H1 (cell line): ENCODE measurements at regions not wholly inside any gene's neighbourhood (a gene's known extent, or its start where the extent isn't known, plus 50 kb on each side); places are given as distances from the start of the nearest gene placed in this dataset.

Experiments
- CTCF ChIA-PET: fragments of 300-600 bp; sonication (Branson Sonifier 250); formaldehyde crosslinking; loops from one replicate; lab custom pipeline; 2021; ENCODE audit not compliant: partially characterized antibody; lab: Charles Lee
- POLR2A ChIA-PET: fragments of 300-600 bp; sonication (Branson Sonifier 250); formaldehyde crosslinking; loops from one replicate; lab custom pipeline; 2021; ENCODE audit warnings: inconsistent platforms; ENCODE audit not compliant: partially characterized antibody; lab: Charles Lee
- DNase-seq, 2 experiments: peaks; one replicate each; pipeline versions ENCODE4 v3.0.0 to v3.0.0-alpha.2; 2010 to 2022; ENCODE audit warnings: low spot score in 2 of 2, low read depth in 1 of 2, mixed read lengths in 1 of 2
- FAIRE-seq: peaks from 2 replicates; lab custom pipeline; 2011; peaks lifted over from hg19 to GRCh38; lab: Jason Lieb, UNC
- H2AFZ ChIP-seq: 2 replicates; pipeline ENCODE4 v1.8.1; 2012; ENCODE audit warnings: low read length, inconsistent platforms
- H2AK5ac ChIP-seq: 2 replicates; pipeline ENCODE4 v1.6.1; 2013; ENCODE audit warnings: low read depth, low read length
- H2BK120ac ChIP-seq: replicated peaks from 2 replicates; pipeline ENCODE3; 2013; ENCODE audit warnings: low read depth, low read length, inconsistent platforms
- H2BK12ac ChIP-seq: 2 replicates; pipeline ENCODE4 v1.6.1; 2013; ENCODE audit warnings: low read depth, low read length
- H2BK15ac ChIP-seq: 2 replicates; pipeline ENCODE4 v1.6.1; 2013; ENCODE audit warnings: low read length
- H2BK20ac ChIP-seq: 2 replicates; pipeline ENCODE4 v1.6.1; 2013; ENCODE audit warnings: low read length
- H2BK5ac ChIP-seq: 2 replicates; pipeline ENCODE4 v1.6.1; 2013; ENCODE audit warnings: low read depth, low read length
- H3K14ac ChIP-seq: 2 replicates; pipeline ENCODE4 v1.6.1; 2013; ENCODE audit warnings: inconsistent platforms; ENCODE audit not compliant: insufficient read length
- H3K18ac ChIP-seq: 2 replicates; pipeline ENCODE4 v1.6.1; 2013; ENCODE audit warnings: low read length; ENCODE audit errors: extremely low read depth
- H3K23ac ChIP-seq: 2 replicates; pipeline ENCODE4 v1.6.1; 2013; ENCODE audit warnings: inconsistent platforms; ENCODE audit not compliant: insufficient read length
- H3K23me2 ChIP-seq: 2 replicates; pipeline ENCODE4 v1.6.1; 2013; ENCODE audit warnings: low read depth, low read length
- H3K27ac ChIP-seq: 2 replicates; pipeline ENCODE4 v1.6.1; 2011; ENCODE audit warnings: low read depth, low read length, inconsistent platforms
- H3K27me3 ChIP-seq, 4 experiments: replicated peaks in 1 of 4; 1 replicate in 1 of 4; 2 replicates in 3 of 4; pipeline versions ENCODE4 v1.6.1 to v1.8.1; 2011 to 2013; ENCODE audit warnings: low read length in 3 of 4, mild to moderate bottlenecking in 3 of 4, inconsistent platforms in 2 of 4, mixed read lengths in 2 of 4, moderate library complexity in 1 of 4; ENCODE audit not compliant: control insufficient read depth in 3 of 4, insufficient read depth in 3 of 4; ENCODE audit errors: extremely low read depth in 1 of 4
- H3K36me3 ChIP-seq, 4 experiments: 2 replicates each; pipeline versions ENCODE4 v1.6.1 to v1.8.1; 2011 to 2013; ENCODE audit warnings: mild to moderate bottlenecking in 4 of 4, low read length in 3 of 4, moderate library complexity in 2 of 4, control low read depth in 1 of 4, inconsistent platforms in 1 of 4; ENCODE audit not compliant: insufficient read depth in 4 of 4, control insufficient read depth in 2 of 4
- H3K4ac ChIP-seq: replicated peaks from 2 replicates; pipeline ENCODE3; 2013; ENCODE audit warnings: low read length, low read depth, mixed read lengths, inconsistent platforms; ENCODE audit not compliant: insufficient read length
- H3K4me1 ChIP-seq, 4 experiments: replicated peaks in 1 of 4; 1 replicate in 1 of 4; 2 replicates in 3 of 4; pipeline versions ENCODE4 v1.6.1 to v1.8.1; 2011 to 2013; ENCODE audit warnings: low read length in 3 of 4, inconsistent platforms in 2 of 4, mixed read lengths in 1 of 4; ENCODE audit not compliant: insufficient read depth in 4 of 4, control insufficient read depth in 3 of 4
- H3K4me2 ChIP-seq, 2 experiments: 2 replicates each; pipeline versions ENCODE4 v1.6.1 to v1.8.1; 2011 to 2013; ENCODE audit warnings: low read depth in 2 of 2, low read length in 2 of 2, control low read depth in 1 of 2, inconsistent platforms in 1 of 2, mild to moderate bottlenecking in 1 of 2; ENCODE audit not compliant: insufficient read depth in 1 of 2
- H3K4me3 ChIP-seq, 4 experiments: fragments of 200-600, 300-600 bp in 1 of 4; sonication (generic), shearing (Covaris generic), sonication (Bioruptor Twin) in 1 of 4; 2 replicates each; pipeline versions ENCODE4 v1.5.1 to v1.8.1; 2011 to 2016; ENCODE audit warnings: low read length in 4 of 4, low read depth in 3 of 4, control low read depth in 2 of 4, inconsistent platforms in 2 of 4, mild to moderate bottlenecking in 2 of 4, mixed read lengths in 1 of 4, moderate library complexity in 1 of 4; ENCODE audit not compliant: insufficient read depth in 2 of 4; ENCODE audit errors: extremely low read depth in 1 of 4
- H3K56ac ChIP-seq: replicated peaks from 2 replicates; pipeline ENCODE3; 2013; ENCODE audit warnings: low read depth, mild to moderate bottlenecking, mixed read lengths, low read length, inconsistent platforms; ENCODE audit not compliant: insufficient read length
- H3K79me1 ChIP-seq: 2 replicates; pipeline ENCODE4 v1.6.1; 2013; ENCODE audit warnings: low read depth, low read length, control low read depth
- H3K79me2 ChIP-seq, 2 experiments: 2 replicates each; pipeline versions ENCODE4 v1.6.1 to v1.8.1; 2012 to 2013; ENCODE audit warnings: low read length in 2 of 2, mild to moderate bottlenecking in 2 of 2, inconsistent platforms in 1 of 2; ENCODE audit not compliant: insufficient read depth in 2 of 2, control insufficient read depth in 1 of 2
- H3K9ac ChIP-seq, 4 experiments: replicated peaks in 1 of 4; 1 replicate in 1 of 4; 2 replicates in 3 of 4; pipeline versions ENCODE4 v1.6.1 to v1.8.1; 2011 to 2013; ENCODE audit warnings: low read depth in 3 of 4, low read length in 3 of 4, control low read depth in 2 of 4, mild to moderate bottlenecking in 2 of 4, moderate library complexity in 2 of 4, inconsistent platforms in 1 of 4; ENCODE audit errors: extremely low read depth in 1 of 4
- H3K9me3 ChIP-seq, 2 experiments: 2 replicates each; pipeline versions ENCODE4 v1.6.1 to v1.8.1; 2012 to 2013; ENCODE audit warnings: mild to moderate bottlenecking in 2 of 2, moderate library complexity in 2 of 2, control low read depth in 1 of 2, inconsistent platforms in 1 of 2, low read depth in 1 of 2, low read length in 1 of 2, mixed read lengths in 1 of 2; ENCODE audit not compliant: insufficient read depth in 2 of 2
- H4K20me1 ChIP-seq, 2 experiments: replicated peaks in 1 of 2; 2 replicates each; pipeline versions ENCODE3 to v1.8.1; 2011 to 2013; ENCODE audit warnings: inconsistent platforms in 2 of 2, low read length in 2 of 2, mild to moderate bottlenecking in 1 of 2; ENCODE audit not compliant: insufficient read depth in 2 of 2, control insufficient read depth in 1 of 2
- H4K5ac ChIP-seq: 2 replicates; pipeline ENCODE4 v1.6.1; 2013; ENCODE audit warnings: low read length, low read depth, mixed read lengths, inconsistent platforms; ENCODE audit not compliant: insufficient read length
- H4K8ac ChIP-seq: 2 replicates; pipeline ENCODE4 v1.8.0; 2013; ENCODE audit warnings: mild to moderate bottlenecking, moderate library complexity, low read length, inconsistent platforms; ENCODE audit not compliant: insufficient read depth; ENCODE audit errors: extremely low read depth
- H4K91ac ChIP-seq: replicated peaks from 2 replicates; pipeline ENCODE3; 2013; ENCODE audit warnings: low read length, mixed read lengths, inconsistent platforms; ENCODE audit not compliant: insufficient read length
- ATF2 ChIP-seq: IDR thresholded peaks from 2 replicates; pipeline ENCODE4 v1.6.1; 2012; ENCODE audit warnings: low read length, inconsistent platforms
- BCL11A ChIP-seq, 2 experiments: IDR thresholded peaks; one replicate each; pipeline ENCODE4 v1.6.1; 2011; ENCODE audit warnings: low read depth in 2 of 2, low read length in 2 of 2, mild to moderate bottlenecking in 2 of 2
- CHD1 ChIP-seq: IDR thresholded peaks from 2 replicates; pipeline ENCODE4 v1.6.1; 2012; ENCODE audit warnings: low read depth, low read length, improper control_type of control experiment
- EP300 ChIP-seq, 2 experiments: IDR thresholded peaks; 1 replicate in 1 of 2; 2 replicates in 1 of 2; pipeline ENCODE4 v1.6.1; 2011 to 2012; ENCODE audit warnings: low read depth in 2 of 2, low read length in 2 of 2, mild to moderate bottlenecking in 2 of 2, borderline replicate concordance in 1 of 2, inconsistent platforms in 1 of 2, moderate library complexity in 1 of 2
- EZH2 ChIP-seq: fragments of 200-600 bp; sonication (generic); IDR thresholded peaks from 2 replicates; pipeline ENCODE4 v1.7.1; 2012; ENCODE audit warnings: low read depth, mild to moderate bottlenecking, moderate library complexity, low read length, inconsistent platforms; ENCODE audit not compliant: severe bottlenecking
- GABPA ChIP-seq: IDR thresholded peaks from 2 replicates; pipeline ENCODE4 v1.6.1; 2011; ENCODE audit warnings: mild to moderate bottlenecking, low read length, moderate library complexity, borderline replicate concordance; ENCODE audit not compliant: insufficient read depth
- KDM1A ChIP-seq: fragments of 200-600, 300-600 bp; sonication (generic); IDR thresholded peaks from 2 replicates; pipeline ENCODE4 v1.7.1; 2016; ENCODE audit warnings: mild to moderate bottlenecking, low read length, borderline replicate concordance
- NANOG ChIP-seq: IDR thresholded peaks from 2 replicates; pipeline ENCODE4 v1.6.1; 2011; ENCODE audit warnings: low read length, low read depth, mild to moderate bottlenecking, inconsistent platforms; ENCODE audit not compliant: insufficient read depth, poor library complexity, severe bottlenecking
- RFX5 ChIP-seq: IDR thresholded peaks from 2 replicates; pipeline ENCODE4 v1.6.1; 2011; ENCODE audit warnings: low read depth, low read length, improper control_type of control experiment, borderline replicate concordance
- SIN3A ChIP-seq, 2 experiments: IDR thresholded peaks in 1 of 2; conservative IDR thresholded peaks in 1 of 2; 2 replicates each; pipeline ENCODE4 v1.6.1; 2011 to 2012; ENCODE audit warnings: low read length in 2 of 2, improper control_type of control experiment in 1 of 2, low read depth in 1 of 2, mild to moderate bottlenecking in 1 of 2
- SIRT6 ChIP-seq: IDR thresholded peaks from one replicate; pipeline ENCODE4 v1.7.1; 2012; ENCODE audit warnings: low read length, inconsistent platforms
- WGBS, 2 experiments: shearing (Covaris generic) in 1 of 2; methylation state at CpG; one replicate each; pipeline versions ENCODE4 v1.1.6 to v1.1.7; 2013 to 2015; ENCODE audit warnings: low lambda C conversion rate in 2 of 2, mixed read lengths in 2 of 2, inconsistent platforms in 1 of 2, low coverage in 1 of 2, missing lambda C conversion rate in 1 of 2; ENCODE audit not compliant: insufficient replicate concordance in 2 of 2, insufficient coverage in 1 of 2, insufficient read length in 1 of 2; ENCODE audit errors: extremely low coverage in 1 of 2, missing lambda C conversion rate in 1 of 2; 5-methylcytosine and 5-hydroxymethylcytosine counted together
- TF ChIP-seq, protein P1 (sequence below): IDR thresholded peaks from 2 replicates; pipeline ENCODE4 v1.6.1; 2011; ENCODE audit warnings: low read depth, mild to moderate bottlenecking, low read length; ENCODE audit not compliant: insufficient read depth

DNA sequence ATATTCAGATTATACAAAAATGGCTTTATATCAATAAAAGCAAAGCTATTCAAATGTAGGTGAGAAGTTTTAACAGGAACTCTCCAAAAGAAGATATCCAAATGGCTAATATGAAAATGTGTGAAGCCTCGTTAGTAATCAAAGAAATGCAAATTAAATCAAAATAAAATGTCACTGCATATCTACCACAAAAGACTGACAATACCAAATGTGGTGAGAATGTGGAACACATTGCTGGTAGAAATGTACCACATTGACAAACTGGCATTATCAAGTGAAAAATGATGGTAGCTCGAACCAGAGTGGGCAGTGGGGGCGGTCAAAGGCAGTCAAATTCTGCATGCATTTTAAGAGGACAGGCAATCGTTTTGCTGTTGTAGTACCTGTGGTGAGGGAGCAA, 1012.7 kb downstream of the TDRD15 start:
- no peaks in the 10 kb centered on the region for H3K36me3 ChIP-seq
- H2AFZ ChIP-seq, result no peak overlapping the region
- DNase-seq (no peak), FAIRE-seq (no peak)
- H3K9ac ChIP-seq, result no peak overlapping the region
- H3K23me2 ChIP-seq, result no peaks in the 10 kb centered on the region
- no peak overlapping the region for H2AK5ac ChIP-seq
- no peak overlapping the region for H2BK20ac ChIP-seq
- ChIA-PET POLR2A (no interaction called here), CTCF (interaction anchor here (0.8 kb wide), 1 partner anchor 16 kb away, joined by 5 read pairs; no protein-coding TSS in a partner anchor)
- no peaks in the 10 kb centered on the region for H4K20me1 ChIP-seq
- H3K9me3 ChIP-seq, result no peaks in the 10 kb centered on the region
- no peak overlapping the region for H3K18ac ChIP-seq
- H3K4ac ChIP-seq, result no peak overlapping the region
- no peak overlapping the region for H2BK5ac ChIP-seq
- H2BK120ac ChIP-seq, result no peak overlapping the region
- H4K8ac ChIP-seq, result no peak overlapping the region
- no peak overlapping the region for H2BK12ac ChIP-seq
- H3K4me3 ChIP-seq, result no peak overlapping the region
- no peak overlapping the region for H4K5ac ChIP-seq
- no peaks in the 10 kb centered on the region for H3K79me1 ChIP-seq
- no peaks in the 10 kb centered on the region for H3K4me1 ChIP-seq
- H4K91ac ChIP-seq, result no peak overlapping the region
- no peak overlapping the region for H3K27ac ChIP-seq
- H3K14ac ChIP-seq, result no peak overlapping the region
- H3K79me2 ChIP-seq, result no peaks in the 10 kb centered on the region
- no peak overlapping the region for H3K4me2 ChIP-seq
- WGBS, 2 experiments, result 95% methylated on average over 4 of the region's 4 CpGs; no CpG with 5 or more reads in 1 of the 2 experiments
- H3K56ac ChIP-seq, result no peak overlapping the region
- H2BK15ac ChIP-seq, result no peak overlapping the region
- no peaks in the 10 kb centered on the region for H3K27me3 ChIP-seq
- H3K23ac ChIP-seq, result no peak overlapping the region
- no peak for TF ChIP-seq SIRT6
- no peak for TF ChIP-seq EP300 (IDR thresholded peaks at IDR 0.05; ENCODE audit: borderline replicate concordance in 1 of 2, low read depth in 2 of 2, low read length in 2 of 2)
- TF ChIP-seq ATF2, result no peak
- TF ChIP-seq CHD1, result no peak
- no peak for TF ChIP-seq RFX5
- TF ChIP-seq NANOG, result no peak
- no peak for TF ChIP-seq SIN3A (conservative IDR thresholded peaks at IDR 0.05 in 1 of 2, IDR thresholded peaks at IDR 0.05 in 1 of 2; ENCODE audit: low read depth in 1 of 2, low read length in 2 of 2)
- no peak for TF ChIP-seq BCL11A (IDR thresholded peaks at IDR 0.05; ENCODE audit: low read depth in 2 of 2, low read length in 2 of 2)
- no peak for TF ChIP-seq KDM1A
- no peak for TF ChIP-seq EZH2
- no peak for TF ChIP-seq GABPA
- TF ChIP-seq, protein P1, sequence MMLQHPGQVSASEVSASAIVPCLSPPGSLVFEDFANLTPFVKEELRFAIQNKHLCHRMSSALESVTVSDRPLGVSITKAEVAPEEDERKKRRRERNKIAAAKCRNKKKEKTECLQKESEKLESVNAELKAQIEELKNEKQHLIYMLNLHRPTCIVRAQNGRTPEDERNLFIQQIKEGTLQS, result no peak
